ENCODE measurements at regions not wholly inside any gene's neighbourhood (a gene's known extent, or its start where the extent isn't known, plus 50 kb on each side); places are given as distances from the start of the nearest gene placed in this dataset.

- POLR2A ChIA-PET: no interaction called here
- TF ChIP-seq SUZ12 (IDR thresholded peaks at IDR 0.05) (no peak), FOXA1 (IDR thresholded peaks at IDR 0.05) (no peak), TARDBP (IDR thresholded peaks at IDR 0.05) (no peak), FOXK2 (IDR thresholded peaks at IDR 0.05) (no peak), CTBP1 (IDR thresholded peaks at IDR 0.05; ENCODE audit: borderline replicate concordance) (no peak), ZNF384 (IDR thresholded peaks at IDR 0.05) (no peak), FOXM1 (IDR thresholded peaks at IDR 0.05; ENCODE audit: borderline replicate concordance) (no peak), ELF4 (IDR thresholded peaks at IDR 0.05) (no peak), L3MBTL2 (conservative IDR thresholded peaks at IDR 0.05) (no peak), SP1 (IDR thresholded peaks at IDR 0.05) (no peak), NFRKB (IDR thresholded peaks at IDR 0.05) (no peak), HDGF (IDR thresholded peaks at IDR 0.05; ENCODE audit: borderline replicate concordance) (no peak), BHLHE40 (IDR thresholded peaks at IDR 0.05; ENCODE audit: borderline replicate concordance) (no peak), LEF1 (IDR thresholded peaks at IDR 0.05; ENCODE audit: borderline replicate concordance) (no peak), ARNT (IDR thresholded peaks at IDR 0.05) (no peak)
- TF ChIP-seq, protein P1, sequence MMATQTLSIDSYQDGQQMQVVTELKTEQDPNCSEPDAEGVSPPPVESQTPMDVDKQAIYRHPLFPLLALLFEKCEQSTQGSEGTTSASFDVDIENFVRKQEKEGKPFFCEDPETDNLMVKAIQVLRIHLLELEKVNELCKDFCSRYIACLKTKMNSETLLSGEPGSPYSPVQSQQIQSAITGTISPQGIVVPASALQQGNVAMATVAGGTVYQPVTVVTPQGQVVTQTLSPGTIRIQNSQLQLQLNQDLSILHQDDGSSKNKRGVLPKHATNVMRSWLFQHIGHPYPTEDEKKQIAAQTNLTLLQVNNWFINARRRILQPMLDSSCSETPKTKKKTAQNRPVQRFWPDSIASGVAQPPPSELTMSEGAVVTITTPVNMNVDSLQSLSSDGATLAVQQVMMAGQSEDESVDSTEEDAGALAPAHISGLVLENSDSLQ (IDR thresholded peaks at IDR 0.05): no peak
- CTCF ChIA-PET: interaction anchor here (0.6 to 1.7 kb wide), 3 partner anchors 10 to 137 kb away, joined by 3 to 5 read pairs (median 3); no protein-coding TSS in a partner anchor
- no peak for DNase-seq (ENCODE audit: extremely low spot score)
Measured at GRCh38 chr14:104360501-104360900, 219.1 kb upstream of the C14orf180 start.

- no peak for TF ChIP-seq ELF4 (IDR thresholded peaks at IDR 0.05)
- TF ChIP-seq SP1 (IDR thresholded peaks at IDR 0.05): no peak
- TF ChIP-seq BHLHE40 (IDR thresholded peaks at IDR 0.05; ENCODE audit: borderline replicate concordance): no peak
- TF ChIP-seq, protein P1 (IDR thresholded peaks at IDR 0.05): no peak
- no peak for TF ChIP-seq FOXM1 (IDR thresholded peaks at IDR 0.05; ENCODE audit: borderline replicate concordance)
- TF ChIP-seq ARNT (IDR thresholded peaks at IDR 0.05): no peak
- TF ChIP-seq ZNF384 (IDR thresholded peaks at IDR 0.05): no peak
- TF ChIP-seq CTBP1 (IDR thresholded peaks at IDR 0.05; ENCODE audit: borderline replicate concordance): no peak
- no peak for TF ChIP-seq TARDBP (IDR thresholded peaks at IDR 0.05)
- no peak for TF ChIP-seq FOXA1 (IDR thresholded peaks at IDR 0.05)
- TF ChIP-seq HDGF (IDR thresholded peaks at IDR 0.05; ENCODE audit: borderline replicate concordance): no peak
- TF ChIP-seq SUZ12 (IDR thresholded peaks at IDR 0.05): no peak
- TF ChIP-seq NFRKB (IDR thresholded peaks at IDR 0.05): no peak
- no peak for TF ChIP-seq LEF1 (IDR thresholded peaks at IDR 0.05; ENCODE audit: borderline replicate concordance)
- TF ChIP-seq FOXK2 (IDR thresholded peaks at IDR 0.05): no peak
- CTCF ChIA-PET: interaction anchor here (0.6 kb wide), 1 partner anchor 9 kb away, joined by 3 read pairs; no protein-coding TSS in a partner anchor
- no peak for DNase-seq (ENCODE audit: extremely low spot score)
- POLR2A ChIA-PET: no interaction called here
Measured at GRCh38 chr14:104361101-104361591, 218.4 kb upstream of the C14orf180 start.

DNA sequence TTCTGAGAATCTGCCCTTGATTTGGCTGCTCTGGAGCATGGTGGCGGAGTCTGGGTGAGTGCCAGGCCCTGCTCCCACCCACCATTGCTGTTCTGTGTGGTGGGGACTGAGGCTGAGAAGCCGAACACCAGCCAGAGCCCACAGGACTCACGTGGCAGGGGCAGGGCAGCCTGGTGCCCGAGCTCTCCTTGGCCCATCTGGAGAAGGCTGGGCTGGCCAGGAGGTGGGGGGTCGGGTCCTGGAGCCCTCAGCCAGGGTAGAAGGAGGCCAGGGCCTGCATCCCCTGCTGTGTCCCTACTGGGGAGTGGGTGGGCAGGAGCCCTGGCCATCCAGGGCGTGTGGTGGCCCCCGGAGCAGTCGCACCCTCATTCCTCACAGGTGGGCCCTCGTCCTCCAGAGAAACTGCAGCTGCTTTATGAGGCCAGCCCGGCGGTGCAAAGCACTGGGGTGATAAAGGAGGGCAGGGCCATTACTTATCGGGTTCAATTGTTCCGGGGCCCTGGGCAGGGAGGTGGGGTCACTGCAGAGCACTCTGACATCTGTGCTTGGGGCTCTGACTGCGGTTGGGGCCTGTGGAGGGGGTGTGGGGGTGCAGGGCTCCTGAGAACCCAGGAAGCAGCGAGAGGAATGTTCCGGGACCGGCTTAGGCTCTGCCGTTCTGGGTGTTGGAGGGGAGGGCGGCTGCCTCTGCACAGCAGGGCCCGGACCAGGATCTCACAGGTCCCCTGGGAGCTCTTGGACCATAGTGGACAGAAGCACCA is 217.5 kb upstream of the C14orf180 start:
- CTCF ChIA-PET: no interaction called here
- POLR2A ChIA-PET: no interaction called here
- no peak for DNase-seq (ENCODE audit: extremely low spot score)
- TF ChIP-seq, protein P1 (IDR thresholded peaks at IDR 0.05): no peak
- TF ChIP-seq LEF1 (IDR thresholded peaks at IDR 0.05; ENCODE audit: borderline replicate concordance): no peak
- no peak for TF ChIP-seq HDGF (IDR thresholded peaks at IDR 0.05; ENCODE audit: borderline replicate concordance)
- no peak for TF ChIP-seq ELF4 (IDR thresholded peaks at IDR 0.05)
- no peak for TF ChIP-seq FOXK2 (IDR thresholded peaks at IDR 0.05)
- TF ChIP-seq SUZ12 (IDR thresholded peaks at IDR 0.05): no peak
- TF ChIP-seq L3MBTL2 (conservative IDR thresholded peaks at IDR 0.05): no peak
- no peak for TF ChIP-seq BHLHE40 (IDR thresholded peaks at IDR 0.05; ENCODE audit: borderline replicate concordance)
- TF ChIP-seq ZNF384 (IDR thresholded peaks at IDR 0.05): no peak
- no peak for TF ChIP-seq TARDBP (IDR thresholded peaks at IDR 0.05)
- no peak for TF ChIP-seq ARNT (IDR thresholded peaks at IDR 0.05)
- no peak for TF ChIP-seq FOXA1 (IDR thresholded peaks at IDR 0.05)
- TF ChIP-seq FOXM1 (IDR thresholded peaks at IDR 0.05; ENCODE audit: borderline replicate concordance): no peak
- TF ChIP-seq NFRKB (IDR thresholded peaks at IDR 0.05): no peak
- no peak for TF ChIP-seq CTBP1 (IDR thresholded peaks at IDR 0.05; ENCODE audit: borderline replicate concordance)
- no peak for TF ChIP-seq SP1 (IDR thresholded peaks at IDR 0.05)

DNA sequence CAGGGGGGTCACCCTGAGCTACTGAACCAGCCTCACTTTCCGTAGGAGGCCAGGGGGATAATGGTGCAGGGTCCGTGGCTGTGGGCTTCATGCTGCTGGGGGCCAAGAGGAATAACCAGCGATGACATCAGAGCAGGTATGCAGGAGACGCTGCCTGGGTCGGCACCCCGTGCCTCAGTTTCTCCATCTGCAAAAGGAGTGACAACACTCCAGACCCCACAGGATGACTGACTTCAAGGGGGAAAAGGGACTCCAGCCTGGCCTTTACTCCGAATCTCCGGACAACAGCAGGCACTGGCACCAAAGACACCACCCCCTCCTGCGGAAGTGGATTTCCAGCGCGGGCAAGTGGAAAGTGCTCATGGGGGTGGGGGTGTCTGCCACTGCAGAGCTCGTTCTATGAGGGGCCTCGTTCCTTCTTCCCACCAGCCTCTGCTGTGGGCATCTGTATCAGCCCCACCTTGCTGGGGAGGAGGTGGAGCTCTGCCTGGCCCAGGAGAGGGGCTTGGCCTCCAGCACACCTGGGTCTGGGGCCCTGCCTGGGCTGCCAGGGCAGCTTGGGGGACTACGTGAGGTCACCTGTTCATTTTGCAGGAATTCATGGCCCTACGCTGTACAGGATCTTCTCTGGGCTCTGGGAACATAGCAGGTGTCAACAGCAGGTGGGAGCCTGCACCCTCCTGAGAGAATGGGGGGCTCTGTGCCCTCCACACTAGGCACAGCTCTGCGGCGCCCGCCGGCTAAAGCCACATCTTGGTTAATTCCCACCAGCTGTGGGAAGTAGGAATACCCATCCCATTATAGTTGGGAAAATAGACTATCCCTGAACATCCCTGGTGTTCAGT is 216.6 kb upstream of the C14orf180 start:
- no peak for DNase-seq (ENCODE audit: extremely low spot score)
- POLR2A ChIA-PET: no interaction called here
- CTCF ChIA-PET: no interaction called here
- TF ChIP-seq ELF4 (IDR thresholded peaks at IDR 0.05) (no peak), LEF1 (IDR thresholded peaks at IDR 0.05; ENCODE audit: borderline replicate concordance) (no peak)

GRCh38 chr14:104363891-104364760 is 215.4 kb upstream of the C14orf180 start:
- no peak for DNase-seq (ENCODE audit: extremely low spot score)
- TF ChIP-seq SP1 (IDR thresholded peaks at IDR 0.05): no peak
- no peak for TF ChIP-seq ZNF384 (IDR thresholded peaks at IDR 0.05)
- TF ChIP-seq FOXM1 (IDR thresholded peaks at IDR 0.05; ENCODE audit: borderline replicate concordance): no peak
- TF ChIP-seq SUZ12 (IDR thresholded peaks at IDR 0.05): no peak
- no peak for TF ChIP-seq CTBP1 (IDR thresholded peaks at IDR 0.05; ENCODE audit: borderline replicate concordance)
- no peak for TF ChIP-seq FOXK2 (IDR thresholded peaks at IDR 0.05)
- TF ChIP-seq TARDBP (IDR thresholded peaks at IDR 0.05): no peak
- TF ChIP-seq L3MBTL2 (conservative IDR thresholded peaks at IDR 0.05): no peak
- no peak for TF ChIP-seq NFRKB (IDR thresholded peaks at IDR 0.05)
- TF ChIP-seq FOXA1 (IDR thresholded peaks at IDR 0.05): no peak
- TF ChIP-seq, protein P1 (IDR thresholded peaks at IDR 0.05): no peak
- no peak for TF ChIP-seq HDGF (IDR thresholded peaks at IDR 0.05; ENCODE audit: borderline replicate concordance)
- TF ChIP-seq BHLHE40 (IDR thresholded peaks at IDR 0.05; ENCODE audit: borderline replicate concordance): no peak
- TF ChIP-seq LEF1 (IDR thresholded peaks at IDR 0.05; ENCODE audit: borderline replicate concordance): no peak
- no peak for TF ChIP-seq ARNT (IDR thresholded peaks at IDR 0.05)
- no peak for TF ChIP-seq ELF4 (IDR thresholded peaks at IDR 0.05)
- ChIA-PET CTCF (no interaction called here), POLR2A (no interaction called here)

Data from HEK293T (cell line).